ENCODE measurements at regions not wholly inside any gene's neighbourhood (a gene's known extent, or its start where the extent isn't known, plus 50 kb on each side); places are given as distances from the start of the nearest gene placed in this dataset.

DNA sequence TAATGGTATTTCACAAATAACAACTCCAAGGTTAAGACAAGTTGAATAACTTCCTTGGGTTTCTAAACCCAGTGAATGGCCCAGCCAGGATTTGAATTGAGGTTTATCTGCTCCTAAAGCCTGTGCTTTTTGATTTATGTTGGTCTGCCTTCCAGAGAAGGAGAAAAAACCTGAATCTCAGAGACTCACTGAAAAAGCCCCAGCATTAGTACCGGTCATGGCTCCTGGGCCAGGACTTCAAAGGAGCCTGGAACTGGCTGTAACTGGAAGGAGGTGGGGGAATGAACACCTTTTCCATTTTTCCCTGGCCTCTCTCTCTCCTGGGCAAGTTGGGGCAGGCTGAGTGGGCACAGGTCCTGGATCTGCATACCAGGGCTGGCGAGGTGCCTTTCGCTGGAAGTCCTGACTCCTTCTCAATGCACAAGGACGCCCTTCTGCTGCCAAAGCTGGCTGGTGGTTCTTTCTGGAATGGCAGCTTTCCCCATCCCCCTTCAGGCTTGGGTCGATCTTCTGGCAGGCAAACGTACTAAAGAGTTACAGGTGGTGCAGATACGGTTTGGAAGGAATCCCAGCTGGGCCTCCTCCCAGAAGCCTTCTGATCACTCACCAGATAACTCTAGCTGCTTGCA, 268.2 kb downstream of the PTEN start:
- FAIRE-seq (no peak), DNase-seq (peak; percentile 77 to 96 (median 94)), ATAC-seq (peak; percentile 91 to 97 (median 96))
- 13 to 17% methylated on average over 7 of the region's 7 CpGs for WGBS, 2 donors
- intact Hi-C loops (cut with DNase I) = no loop called here
- H3K27ac ChIP-seq = peak overlapping the region in 3 of 4 donors; percentile 19 to 72 (median 43)
- H3K4me1 ChIP-seq = peaks cover 7 to 14% (median 12%) of the 10 kb centered on the region in 3 donors
- H3K36me3 ChIP-seq = no peaks in the 10 kb centered on the region
- TF ChIP-seq, protein P1, sequence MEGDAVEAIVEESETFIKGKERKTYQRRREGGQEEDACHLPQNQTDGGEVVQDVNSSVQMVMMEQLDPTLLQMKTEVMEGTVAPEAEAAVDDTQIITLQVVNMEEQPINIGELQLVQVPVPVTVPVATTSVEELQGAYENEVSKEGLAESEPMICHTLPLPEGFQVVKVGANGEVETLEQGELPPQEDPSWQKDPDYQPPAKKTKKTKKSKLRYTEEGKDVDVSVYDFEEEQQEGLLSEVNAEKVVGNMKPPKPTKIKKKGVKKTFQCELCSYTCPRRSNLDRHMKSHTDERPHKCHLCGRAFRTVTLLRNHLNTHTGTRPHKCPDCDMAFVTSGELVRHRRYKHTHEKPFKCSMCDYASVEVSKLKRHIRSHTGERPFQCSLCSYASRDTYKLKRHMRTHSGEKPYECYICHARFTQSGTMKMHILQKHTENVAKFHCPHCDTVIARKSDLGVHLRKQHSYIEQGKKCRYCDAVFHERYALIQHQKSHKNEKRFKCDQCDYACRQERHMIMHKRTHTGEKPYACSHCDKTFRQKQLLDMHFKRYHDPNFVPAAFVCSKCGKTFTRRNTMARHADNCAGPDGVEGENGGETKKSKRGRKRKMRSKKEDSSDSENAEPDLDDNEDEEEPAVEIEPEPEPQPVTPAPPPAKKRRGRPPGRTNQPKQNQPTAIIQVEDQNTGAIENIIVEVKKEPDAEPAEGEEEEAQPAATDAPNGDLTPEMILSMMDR (IDR thresholded peaks at IDR 0.05) = peak in 3 of 4 donors; percentile 13 to 54 (median 19)
- peak overlapping the region in 2 of 4 donors; percentile 3 to 26 for H3K4me3 ChIP-seq
- H3K9me3 ChIP-seq = no peaks in the 10 kb centered on the region
- H3K27me3 ChIP-seq = no peaks in the 10 kb centered on the region

DNA sequence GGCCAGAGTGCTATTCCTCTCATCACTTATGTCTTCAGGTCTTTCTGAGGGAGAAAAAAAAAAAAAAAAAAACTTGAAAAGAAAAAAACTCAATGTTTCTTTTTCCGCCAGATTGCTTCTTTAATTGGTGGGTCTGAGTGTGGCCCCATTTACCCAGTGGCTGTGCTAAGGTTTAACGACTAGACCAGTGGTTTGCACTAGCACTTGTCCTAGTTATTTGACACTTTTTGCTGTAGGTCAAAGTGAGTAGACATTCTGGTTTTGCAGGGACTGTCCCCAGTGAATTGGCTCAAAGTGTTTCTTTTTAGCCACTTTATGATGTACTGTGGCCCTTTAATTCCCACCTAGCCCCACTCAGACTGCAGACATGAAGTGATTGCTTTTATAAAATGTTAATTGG, 273.3 kb downstream of the PTEN start:
- intact Hi-C loops (cut with DNase I) = no loop called here
- 58 to 60% methylated on average over 2 of the region's 2 CpGs for WGBS, 2 donors
- peaks cover 9 to 12% (median 9%) of the 10 kb centered on the region in 3 donors for H3K4me1 ChIP-seq
- H3K27me3 ChIP-seq = no peaks in the 10 kb centered on the region
- no peaks in the 10 kb centered on the region for H3K36me3 ChIP-seq
- no peak for DNase-seq
- no peak overlapping the region for H3K4me3 ChIP-seq
- no peak for FAIRE-seq
- ATAC-seq = no peak
- no peak overlapping the region for H3K27ac ChIP-seq
- H3K9me3 ChIP-seq = no peaks in the 10 kb centered on the region
- TF ChIP-seq, protein P1 (IDR thresholded peaks at IDR 0.05) = no peak

DNA sequence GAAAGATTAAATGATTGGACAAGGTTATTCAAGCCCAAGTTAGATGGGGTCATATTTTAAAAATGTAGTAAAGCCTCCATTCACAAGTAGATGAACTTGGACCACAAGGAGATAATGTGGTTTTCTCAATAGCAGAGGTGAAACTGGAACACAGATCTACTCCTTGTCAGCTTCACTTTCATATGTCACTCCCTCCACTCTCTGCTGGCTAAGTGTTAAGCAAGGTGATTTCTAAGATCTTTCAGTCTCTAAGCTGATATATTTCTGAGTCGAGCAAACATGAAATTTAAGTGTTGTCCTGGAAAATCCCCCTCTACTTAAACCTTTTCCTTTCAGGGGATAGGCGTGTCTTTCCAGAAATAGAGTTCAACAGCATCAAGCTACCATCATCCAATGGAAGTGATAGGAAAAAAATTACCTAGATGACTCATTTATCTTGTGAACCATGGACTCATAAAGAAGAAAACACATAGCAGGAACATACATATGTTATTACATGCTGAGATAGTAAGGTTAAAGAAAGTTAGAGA, 275.0 kb downstream of the PTEN start:
- no peaks in the 10 kb centered on the region for H3K36me3 ChIP-seq
- FAIRE-seq (peak; percentile 76), ATAC-seq (no peak), DNase-seq (no peak)
- H3K27ac ChIP-seq = no peak overlapping the region
- H3K9me3 ChIP-seq = no peaks in the 10 kb centered on the region
- intact Hi-C loops (cut with DNase I) = no loop called here
- TF ChIP-seq, protein P1 (IDR thresholded peaks at IDR 0.05) = no peak
- no peak overlapping the region for H3K4me3 ChIP-seq
- WGBS, 2 donors = 87 to 95% methylated on average over 2 of the region's 2 CpGs
- H3K27me3 ChIP-seq = no peaks in the 10 kb centered on the region
- peaks cover 3 to 22% (median 3%) of the 10 kb centered on the region in 3 donors for H3K4me1 ChIP-seq

DNA sequence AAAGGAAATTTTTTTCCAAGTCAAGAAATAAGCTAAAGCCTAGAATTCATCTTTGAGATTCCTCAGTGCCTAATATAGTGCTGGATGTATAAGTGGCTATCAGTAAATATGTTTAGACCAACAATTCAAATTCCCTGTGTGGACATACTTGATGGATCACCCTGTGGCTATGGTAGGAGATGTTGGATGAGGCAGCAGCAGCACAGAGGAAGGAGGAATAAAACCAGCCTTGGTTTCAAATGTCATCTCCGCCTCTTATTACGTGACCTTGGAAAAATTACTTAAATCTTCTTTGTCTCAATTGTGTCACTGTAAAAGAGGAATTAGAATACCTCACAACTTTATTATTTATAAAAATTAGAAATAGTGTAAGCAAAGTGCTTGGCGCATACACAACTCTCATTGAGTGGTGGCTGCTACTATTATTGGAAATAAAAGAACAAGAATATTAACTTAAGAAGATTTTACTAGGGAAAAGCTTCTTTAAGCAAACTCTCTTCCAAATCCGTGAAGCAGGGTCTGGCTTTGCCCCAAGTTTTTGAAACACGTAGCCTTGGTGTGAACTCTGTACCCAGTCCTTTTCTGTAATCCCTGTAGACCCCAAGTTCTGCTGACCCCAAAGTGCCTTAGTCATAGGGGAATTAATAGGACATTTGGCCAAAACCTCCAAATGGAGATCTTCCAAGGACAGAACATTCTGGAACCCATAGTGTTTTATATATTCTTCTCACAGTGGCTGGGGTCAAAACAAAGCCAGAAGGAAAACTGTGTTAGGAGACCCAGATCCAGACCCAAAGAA, 283.8 kb downstream of the PTEN start:
- TF ChIP-seq, protein P1 (IDR thresholded peaks at IDR 0.05) = no peak
- FAIRE-seq (no peak), DNase-seq (peak in 1 of 6 donors; percentile 14), ATAC-seq (peak in 2 of 4 donors; percentile 44 to 45)
- intact Hi-C loops (cut with DNase I) = no loop called here
- WGBS, 2 donors = 80 to 83% methylated on average over 5 of the region's 5 CpGs
- peaks cover 0 to 11% (median 0%) of the 10 kb centered on the region in 3 donors for H3K4me1 ChIP-seq
- no peaks in the 10 kb centered on the region for H3K27me3 ChIP-seq
- no peaks in the 10 kb centered on the region for H3K9me3 ChIP-seq
- no peaks in the 10 kb centered on the region for H3K36me3 ChIP-seq
- H3K27ac ChIP-seq = no peak overlapping the region
- no peak overlapping the region for H3K4me3 ChIP-seq

All from pancreas (tissue), 10 donors.